GM12873 (cell line): ENCODE measurements at regions not wholly inside any gene's neighbourhood (a gene's known extent, or its start where the extent isn't known, plus 50 kb on each side); places are given as distances from the start of the nearest gene placed in this dataset.

Experiments used
- CTCF ChIP-seq: IDR thresholded peaks from 2 replicates; pipeline ENCODE4 v1.5.1; 2012; ENCODE audit warnings: low read depth, mild to moderate bottlenecking, moderate library complexity, low read length, control low read depth; ENCODE audit not compliant: insufficient read depth; ENCODE audit errors: missing control alignments

- no peak for TF ChIP-seq CTCF
These were observed 356.2 kb downstream of the SEC14L1 start for GRCh38 chr17:77496831-77497577.

- TF ChIP-seq CTCF: no peak
These were observed 356.8 kb downstream of the SEC14L1 start for GRCh38 chr17:77497578-77497934.

- no peak for TF ChIP-seq CTCF
These were observed 357.4 kb downstream of the SEC14L1 start for GRCh38 chr17:77498091-77498741.

GRCh38 chr17:77498791-77499698 lies 358.3 kb downstream of the SEC14L1 start:
- TF ChIP-seq CTCF: no peak

GRCh38 chr17:77499699-77500435 lies 359.1 kb downstream of the SEC14L1 start:
- TF ChIP-seq CTCF: no peak

- no peak for TF ChIP-seq CTCF
These were observed 360.4 kb downstream of the SEC14L1 start for GRCh38 chr17:77501101-77501566.
